Spleen (tissue), 11 donors: ENCODE measurements at regions not wholly inside any gene's neighbourhood (a gene's known extent, or its start where the extent isn't known, plus 50 kb on each side); places are given as distances from the start of the nearest gene placed in this dataset.

Experiments used
- DNase-seq: peaks from one replicate; pipeline ENCODE4 v3.0.0-alpha.2; 2020
- H3K27ac ChIP-seq, 8 donors: fragments of 200-600 bp; sonication (generic) in 7 of 8; 1 replicate in 4 of 8; 2 replicates in 4 of 8; pipeline versions ENCODE4 v1.5.0 to v1.8.0; 2016 to 2021; ENCODE audit warnings: inconsistent platforms in 4 of 8, mild to moderate bottlenecking in 4 of 8, moderate library complexity in 1 of 8
- H3K27me3 ChIP-seq, 7 donors: fragments of 200-600 bp; sonication (generic) in 6 of 7; replicated peaks in 1 of 7; 1 replicate in 4 of 7; 2 replicates in 3 of 7; pipeline versions ENCODE4 v1.5.0 to v1.8.0; 2016 to 2021; ENCODE audit warnings: inconsistent platforms in 3 of 7, mild to moderate bottlenecking in 1 of 7
- H3K36me3 ChIP-seq, 6 donors: fragments of 200-600 bp; sonication (generic) in 5 of 6; 1 replicate in 4 of 6; 2 replicates in 2 of 6; pipeline versions ENCODE4 v1.5.0 to v1.8.0; 2016 to 2021; ENCODE audit warnings: inconsistent platforms in 2 of 6
- H3K4me1 ChIP-seq, 6 donors: fragments of 200-600 bp; sonication (generic) in 5 of 6; 1 replicate in 3 of 6; 2 replicates in 3 of 6; pipeline versions ENCODE4 v1.5.0 to v1.8.0; 2016 to 2021; ENCODE audit warnings: inconsistent platforms in 3 of 6
- H3K4me3 ChIP-seq, 8 donors: fragments of 200-600 bp; sonication (generic) in 7 of 8; 1 replicate in 4 of 8; 2 replicates in 4 of 8; pipeline versions ENCODE4 v1.5.0 to v1.8.0; 2016 to 2021; ENCODE audit warnings: inconsistent platforms in 4 of 8, mild to moderate bottlenecking in 4 of 8, moderate library complexity in 2 of 8
- H3K9me3 ChIP-seq, 8 donors: fragments of 200-600 bp; sonication (generic) in 7 of 8; 1 replicate in 4 of 8; 2 replicates in 4 of 8; pipeline versions ENCODE4 v1.5.0 to v1.8.0; 2016 to 2021; ENCODE audit warnings: inconsistent platforms in 4 of 8
- POLR2A ChIP-seq, 3 donors: fragments of 450-650 bp; IDR thresholded peaks; one replicate each; pipeline ENCODE4 v1.5.1; 2017; ENCODE audit warnings: antibody characterized with exemption in 3 of 3, mild to moderate bottlenecking in 1 of 3
- POLR2AphosphoS5 ChIP-seq, 3 donors: sonication (generic); formaldehyde crosslinking; IDR thresholded peaks; one replicate each; pipeline ENCODE4 v1.5.1; 2017; ENCODE audit warnings: antibody characterized with exemption in 3 of 3
- WGBS, 5 donors: extraction: QIAGEN DNeasy Blood & Tissue Kit in 3 of 5; methylation state at CpG; one replicate each; pipeline versions ENCODE4 v1.1.5 to v1.1.7; 2013 to 2018; 5-methylcytosine and 5-hydroxymethylcytosine counted together
- intact Hi-C: fragments of 100-400 bp; cut with DNase I; formaldehyde crosslinking; loops from one replicate; pipeline ENCODE4 v1.15.0; 2023; ENCODE audit warnings: low total_unique reads
- TF ChIP-seq, protein P1 (sequence below), 11 experiments: fragments of 200-600 bp in 7 of 11; fragments of 450-650 bp in 4 of 11; sonication (generic) in 4 of 11; IDR thresholded peaks in 8 of 11; conservative IDR thresholded peaks in 3 of 11; 1 replicate in 7 of 11; 2 replicates in 4 of 11; pipeline versions ENCODE4 v1.4.0 to v1.8.0; 2016 to 2021; ENCODE audit warnings: antibody characterized with exemption in 11 of 11, inconsistent platforms in 4 of 11, mild to moderate bottlenecking in 1 of 11
- donor health status: healthy with polysubstance abuse.
- donor health status: DM: no; HTN: no; CAD: no; lungs with moderate emphysema.
- donor health status: DM: no; HTN: no; CAD: no.
- donor health status: Bipolar disorder and iron deficiency.
- donor health status: healthy.
- donor health status: DM: no; HTN: no; CAD: no.
- donor health status: DM: yes; HTN: yes; CAD: no.

DNA sequence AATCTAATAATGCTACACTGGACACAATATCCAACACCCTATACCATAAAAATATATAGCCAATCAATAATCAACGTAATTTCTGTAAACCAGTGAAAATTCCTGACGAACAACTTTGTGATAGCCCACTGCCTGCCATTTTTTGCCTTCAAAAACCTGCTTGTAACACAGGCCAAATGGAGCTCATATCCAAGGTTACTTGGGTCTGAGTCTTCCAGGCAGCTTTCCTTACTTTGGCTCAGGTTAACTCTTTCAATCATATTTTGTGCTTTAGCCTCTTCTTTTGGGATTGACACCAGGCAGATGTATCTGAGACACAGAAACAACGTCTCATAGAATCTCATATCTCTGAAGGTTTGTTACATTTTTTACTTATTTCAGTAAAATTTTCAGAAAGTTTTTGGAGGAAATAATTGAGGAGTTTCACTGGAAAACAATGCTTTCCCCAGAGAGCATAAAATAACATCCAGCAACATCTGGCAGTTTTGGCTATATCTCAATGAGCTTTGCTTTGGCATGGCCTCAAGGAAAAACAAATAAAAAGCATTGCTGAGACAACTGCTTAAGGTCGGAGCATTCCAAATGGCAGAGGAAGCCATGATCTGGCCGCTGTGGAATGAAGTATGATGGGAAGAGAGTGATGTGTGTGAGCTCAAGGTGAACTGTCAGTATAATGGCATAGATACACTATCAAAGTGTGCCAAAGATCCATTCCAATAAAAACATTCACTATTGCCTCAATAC is 162.9 kb upstream of the SPIN4 start:
- no peak overlapping the region for H3K27ac ChIP-seq

DNA sequence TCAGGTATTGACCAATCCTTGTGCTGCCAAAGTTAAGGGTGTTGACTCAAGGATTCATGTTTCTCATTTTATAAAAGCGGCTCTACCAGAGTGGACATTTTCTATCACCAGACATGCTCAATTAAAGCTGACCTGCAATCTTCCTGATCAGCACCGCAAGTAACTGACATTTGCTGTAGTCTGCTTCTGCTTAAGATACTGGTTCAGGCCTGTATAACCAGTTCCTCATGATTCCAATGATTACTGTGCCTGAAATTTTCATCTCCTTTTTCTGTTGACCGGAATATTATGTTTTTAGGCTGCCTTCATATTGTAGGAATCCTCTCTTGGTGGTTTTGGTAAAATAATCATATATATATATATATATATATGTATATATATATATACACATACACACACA is 160.2 kb upstream of the SPIN4 start:
- Histone ChIP-seq H3K4me3 (no peak overlapping the region), H3K27ac (no peak overlapping the region), H3K27me3 (no peaks in the 10 kb centered on the region), H3K36me3 (no peaks in the 10 kb centered on the region), H3K9me3 (no peaks in the 10 kb centered on the region), H3K4me1 (no peaks in the 10 kb centered on the region)
- intact Hi-C loops, result no loop called here
- WGBS, 5 donors, result 88 to 100% (median 96%) methylated on average over 3 of the region's 3 CpGs
- TF ChIP-seq POLR2A (IDR thresholded peaks at IDR 0.05) (no peak), POLR2AphosphoS5 (IDR thresholded peaks at IDR 0.05) (no peak)
- TF ChIP-seq, protein P1, sequence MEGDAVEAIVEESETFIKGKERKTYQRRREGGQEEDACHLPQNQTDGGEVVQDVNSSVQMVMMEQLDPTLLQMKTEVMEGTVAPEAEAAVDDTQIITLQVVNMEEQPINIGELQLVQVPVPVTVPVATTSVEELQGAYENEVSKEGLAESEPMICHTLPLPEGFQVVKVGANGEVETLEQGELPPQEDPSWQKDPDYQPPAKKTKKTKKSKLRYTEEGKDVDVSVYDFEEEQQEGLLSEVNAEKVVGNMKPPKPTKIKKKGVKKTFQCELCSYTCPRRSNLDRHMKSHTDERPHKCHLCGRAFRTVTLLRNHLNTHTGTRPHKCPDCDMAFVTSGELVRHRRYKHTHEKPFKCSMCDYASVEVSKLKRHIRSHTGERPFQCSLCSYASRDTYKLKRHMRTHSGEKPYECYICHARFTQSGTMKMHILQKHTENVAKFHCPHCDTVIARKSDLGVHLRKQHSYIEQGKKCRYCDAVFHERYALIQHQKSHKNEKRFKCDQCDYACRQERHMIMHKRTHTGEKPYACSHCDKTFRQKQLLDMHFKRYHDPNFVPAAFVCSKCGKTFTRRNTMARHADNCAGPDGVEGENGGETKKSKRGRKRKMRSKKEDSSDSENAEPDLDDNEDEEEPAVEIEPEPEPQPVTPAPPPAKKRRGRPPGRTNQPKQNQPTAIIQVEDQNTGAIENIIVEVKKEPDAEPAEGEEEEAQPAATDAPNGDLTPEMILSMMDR (IDR thresholded peaks at IDR 0.05 in 8 of 11, conservative IDR thresholded peaks at IDR 0.05 in 3 of 11), result no peak
- DNase-seq, result no peak

More for the DNA sequence above, 162.9 kb upstream of the SPIN4 start:
- 66 to 88% (median 72%) methylated on average over 5 of the region's 5 CpGs for WGBS, 5 donors
- H3K4me3 ChIP-seq, result no peak overlapping the region
- intact Hi-C loops, result no loop called here
- TF ChIP-seq POLR2A (IDR thresholded peaks at IDR 0.05), result no peak
- TF ChIP-seq, protein P1 (IDR thresholded peaks at IDR 0.05 in 8 of 11, conservative IDR thresholded peaks at IDR 0.05 in 3 of 11), result no peak
- TF ChIP-seq POLR2AphosphoS5 (IDR thresholded peaks at IDR 0.05), result no peak
- H3K9me3 ChIP-seq, result no peaks in the 10 kb centered on the region
- DNase-seq, result no peak
- no peaks in the 10 kb centered on the region for H3K36me3 ChIP-seq
- no peaks in the 10 kb centered on the region for H3K4me1 ChIP-seq
- H3K27me3 ChIP-seq, result no peaks in the 10 kb centered on the region

DNA sequence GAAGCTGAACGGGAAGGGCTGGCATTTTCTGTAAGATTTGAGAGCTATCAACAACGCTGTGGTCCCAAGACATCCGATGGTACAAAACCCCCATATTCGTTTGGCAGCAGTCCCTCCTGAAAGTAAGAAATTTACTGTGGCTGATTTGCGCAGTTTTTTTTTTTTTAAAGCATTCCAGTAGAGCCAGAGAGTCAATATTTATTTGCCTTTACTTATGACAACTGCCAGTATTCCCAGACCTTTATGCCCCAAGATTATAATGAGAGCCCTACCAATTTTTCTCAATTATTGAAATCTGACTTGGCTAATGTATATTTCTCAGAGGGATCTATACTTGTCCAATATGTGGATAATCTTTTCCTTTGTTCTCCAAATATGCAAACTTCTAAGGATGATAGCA is 157.5 kb upstream of the SPIN4 start:
- no peak for TF ChIP-seq POLR2AphosphoS5 (IDR thresholded peaks at IDR 0.05)
- TF ChIP-seq POLR2A (IDR thresholded peaks at IDR 0.05), result no peak
- TF ChIP-seq, protein P1 (IDR thresholded peaks at IDR 0.05 in 8 of 11, conservative IDR thresholded peaks at IDR 0.05 in 3 of 11), result no peak
- no peak for DNase-seq
- no peak overlapping the region for H3K27ac ChIP-seq
- 83 to 97% (median 94%) methylated on average over 5 of the region's 5 CpGs for WGBS, 5 donors
- H3K27me3 ChIP-seq, result no peaks in the 10 kb centered on the region
- H3K4me1 ChIP-seq, result no peaks in the 10 kb centered on the region
- intact Hi-C loops, result no loop called here
- H3K4me3 ChIP-seq, result no peak overlapping the region
- no peaks in the 10 kb centered on the region for H3K9me3 ChIP-seq
- no peaks in the 10 kb centered on the region for H3K36me3 ChIP-seq

DNA sequence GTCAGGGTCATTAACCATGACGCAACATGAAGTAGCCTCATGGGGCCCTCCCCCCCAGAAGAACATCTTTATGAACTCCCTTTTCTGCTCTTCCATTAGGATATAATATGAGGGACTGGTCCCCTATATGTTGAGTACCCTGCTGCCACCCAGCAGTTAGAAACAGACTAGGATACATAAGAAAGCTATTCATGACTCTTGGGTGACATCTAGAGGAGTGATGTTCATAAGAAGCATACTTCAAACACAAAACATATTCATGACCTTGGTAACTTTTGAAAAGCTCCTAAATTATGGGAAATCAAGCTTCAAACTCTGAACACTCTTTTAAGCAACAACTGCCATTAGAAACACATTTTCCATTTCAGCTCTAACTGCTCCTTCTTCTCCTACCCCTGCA is 155.2 kb upstream of the SPIN4 start:
- Histone ChIP-seq H3K27ac (no peak overlapping the region), H3K27me3 (no peaks in the 10 kb centered on the region), H3K4me1 (no peaks in the 10 kb centered on the region), H3K9me3 (no peaks in the 10 kb centered on the region), H3K36me3 (no peaks in the 10 kb centered on the region), H3K4me3 (no peak overlapping the region)
- TF ChIP-seq POLR2AphosphoS5 (IDR thresholded peaks at IDR 0.05), result no peak
- TF ChIP-seq, protein P1 (IDR thresholded peaks at IDR 0.05 in 8 of 11, conservative IDR thresholded peaks at IDR 0.05 in 3 of 11), result peak in 4 of 11 experiments; percentile 8 to 19 (median 13)
- DNase-seq, result no peak
- intact Hi-C loops, result no loop called here
- WGBS, 5 donors, result 64 to 100% (median 69%) methylated on average over 1 of the region's 1 CpG
